Dermis microvascular lymphatic vessel endothelial cell (primary cell): ENCODE measurements at regions not wholly inside any gene's neighbourhood (a gene's known extent, or its start where the extent isn't known, plus 50 kb on each side); places are given as distances from the start of the nearest gene placed in this dataset.

Experiments used
- DNase-seq, 2 donors: peaks; one replicate each; pipeline versions ENCODE4 v3.0.0 to v3.0.0-alpha.2; 2010; ENCODE audit warnings: low read depth in 2 of 2

GRCh38 chr13:22001336-22001735, 330.5 kb downstream of the FGF9 start:
- DNase-seq = no peak

- no peak for DNase-seq
Observed at GRCh38 chr13:22002893-22003292, 332.0 kb downstream of the FGF9 start.

DNA sequence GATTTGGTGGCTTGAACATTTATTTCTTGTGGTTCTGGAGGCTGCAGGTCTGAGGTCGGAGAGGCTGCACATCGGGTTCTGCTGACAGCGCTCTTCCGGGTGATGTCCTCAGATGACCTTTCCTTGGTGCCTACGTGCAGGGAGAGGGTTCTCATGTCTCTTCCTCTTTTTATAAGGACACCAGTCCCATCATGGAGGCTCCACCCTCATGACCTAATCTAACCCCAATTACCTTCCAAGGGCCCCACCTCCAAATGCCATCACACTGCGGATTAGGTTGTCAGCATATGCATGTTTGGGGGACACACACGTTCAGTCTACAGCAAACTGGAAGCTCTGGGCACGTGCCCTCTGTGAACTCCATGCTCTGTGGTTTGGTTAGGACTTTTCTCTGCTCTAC, 338.6 kb downstream of the FGF9 start:
- no peak for DNase-seq

GRCh38 chr13:22009937-22010336, 339.1 kb downstream of the FGF9 start:
- DNase-seq = no peak

- DNase-seq = no peak
Observed at GRCh38 chr13:22012686-22013085, 341.8 kb downstream of the FGF9 start.

GRCh38 chr13:22014469-22014868, 343.6 kb downstream of the FGF9 start:
- DNase-seq = no peak

GRCh38 chr13:22017226-22017625, 346.4 kb downstream of the FGF9 start:
- DNase-seq = no peak

- DNase-seq = no peak
Observed at GRCh38 chr13:22018076-22018835, 347.4 kb downstream of the FGF9 start.

GRCh38 chr13:22018836-22019210, 347.9 kb downstream of the FGF9 start:
- no peak for DNase-seq

- no peak for DNase-seq
Observed at GRCh38 chr13:22024381-22024994, 353.6 kb downstream of the FGF9 start.

GRCh38 chr13:22027566-22027965, 356.7 kb downstream of the FGF9 start:
- no peak for DNase-seq

- no peak for DNase-seq
Observed at GRCh38 chr13:22028831-22029230, 358.0 kb downstream of the FGF9 start.

- no peak for DNase-seq
Observed at GRCh38 chr13:22030321-22030720, 359.4 kb downstream of the FGF9 start.

GRCh38 chr13:22031702-22032286, 360.9 kb downstream of the FGF9 start:
- DNase-seq = no peak

- no peak for DNase-seq
Observed at GRCh38 chr13:22032905-22033304, 362.0 kb downstream of the FGF9 start.

- no peak for DNase-seq
Observed at GRCh38 chr13:22039961-22040360, 369.1 kb downstream of the FGF9 start.

GRCh38 chr13:22040810-22041364, 370.0 kb downstream of the FGF9 start:
- DNase-seq = no peak

GRCh38 chr13:22041741-22042140, 370.9 kb downstream of the FGF9 start:
- DNase-seq = no peak

DNA sequence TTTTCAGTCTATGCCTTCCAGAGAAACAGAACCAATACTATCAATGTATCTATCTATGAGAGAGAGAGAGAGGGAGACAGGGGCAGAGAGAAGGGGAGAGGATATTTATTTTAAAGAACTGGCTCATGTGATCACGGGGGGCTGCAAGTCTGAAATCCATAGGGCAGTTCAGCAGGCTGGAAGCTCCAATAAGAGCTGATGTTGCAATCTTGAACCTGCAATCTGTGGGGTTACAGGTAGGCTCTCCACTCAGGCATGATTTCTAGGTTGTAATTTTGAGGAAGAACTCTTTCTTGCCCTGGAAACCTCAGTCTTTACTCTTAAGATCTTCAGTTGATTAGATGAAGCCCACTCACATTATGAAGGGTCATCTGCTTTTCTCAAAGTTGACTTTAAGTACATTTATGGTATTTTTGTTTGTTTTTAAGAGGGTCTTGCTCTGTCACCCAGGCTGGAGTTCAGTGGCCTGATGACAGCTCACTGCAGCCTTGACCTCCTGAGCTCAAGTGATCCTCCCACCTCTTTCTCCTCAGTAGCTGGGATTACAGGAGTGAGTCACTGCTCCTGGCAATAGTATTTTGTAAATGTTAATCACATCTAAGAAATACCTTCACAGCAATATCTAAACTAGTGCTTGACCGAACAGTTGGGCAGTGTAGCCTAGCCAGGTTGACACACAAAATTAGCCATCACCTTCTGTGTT, 376.4 kb downstream of the FGF9 start:
- no peak for DNase-seq

DNA sequence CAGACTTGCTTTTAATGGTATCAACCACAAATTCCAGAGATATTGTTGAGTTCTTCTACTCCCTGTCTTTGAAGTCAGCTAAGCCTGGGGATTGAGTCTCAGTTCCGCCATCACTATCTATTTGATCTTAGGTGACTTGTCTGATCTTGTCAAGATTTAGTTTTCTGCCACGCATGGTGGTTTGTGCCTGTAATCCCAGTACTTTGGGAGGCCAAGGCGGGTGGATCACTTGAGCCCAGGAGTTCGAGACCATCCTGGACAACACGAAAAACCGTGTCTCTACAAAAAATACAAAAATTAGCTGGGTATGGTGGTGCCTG, 376.9 kb downstream of the FGF9 start:
- no peak for DNase-seq

DNA sequence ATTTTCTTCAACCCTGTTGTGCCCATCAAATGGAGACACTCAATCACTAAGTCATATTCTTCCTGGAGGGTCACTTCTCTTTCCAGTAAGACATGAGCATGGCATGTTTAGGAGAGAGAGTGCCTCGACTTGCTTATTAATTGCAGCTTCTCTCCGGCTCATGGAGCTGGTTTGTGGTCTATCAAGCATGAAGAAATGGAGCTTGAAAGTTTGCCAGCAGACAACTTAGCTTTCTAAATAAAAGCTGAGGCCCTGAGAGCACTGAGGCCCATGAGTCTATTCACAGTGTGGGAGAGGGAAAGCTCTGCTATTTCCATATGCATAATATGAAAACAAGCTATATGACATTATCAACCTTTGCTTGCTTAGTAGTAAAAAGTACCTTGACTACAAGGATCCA, 378.5 kb downstream of the FGF9 start:
- no peak for DNase-seq

DNA sequence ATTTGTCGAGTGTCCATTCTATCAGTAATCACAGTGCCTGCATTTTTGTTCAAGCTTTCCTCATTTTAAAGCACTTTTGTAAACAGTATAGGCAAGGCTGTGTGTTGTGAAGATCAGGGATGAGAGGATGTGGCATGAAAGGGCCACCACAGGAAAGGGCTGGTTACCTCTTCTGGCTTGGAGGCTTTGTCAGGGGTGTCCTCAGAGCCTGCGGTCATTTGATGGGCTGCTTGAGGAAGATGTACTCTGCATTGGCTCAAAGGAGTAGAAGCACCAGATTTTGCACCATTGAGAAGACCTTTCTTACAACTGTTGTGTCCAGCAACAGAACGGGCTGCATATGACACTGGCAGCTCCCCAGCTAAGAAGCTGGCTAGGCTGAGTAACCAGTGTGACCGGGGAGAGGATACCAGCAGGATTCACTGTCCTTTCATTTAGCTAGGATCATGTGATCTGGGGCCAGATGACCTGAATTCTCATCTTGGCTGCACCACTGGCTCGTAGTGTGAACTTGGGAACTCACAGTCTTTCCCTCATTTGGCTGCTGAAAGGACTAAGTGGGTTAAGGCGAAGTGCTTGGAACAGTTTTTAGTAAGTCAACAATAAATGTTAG, 380.2 kb downstream of the FGF9 start:
- DNase-seq = no peak
